SK-N-MC (cell line): ENCODE measurements at regions not wholly inside any gene's neighbourhood (a gene's known extent, or its start where the extent isn't known, plus 50 kb on each side); places are given as distances from the start of the nearest gene placed in this dataset.
"Not testable (repeated sequence)": the region's sequence is repeated elsewhere in the genome, so short reads cannot be mapped to it uniquely, and the experiment has no call there.

ENCODE experiments used
- DNase-seq: peaks from one replicate; pipeline ENCODE4 v3.0.0-alpha.2; 2011; ENCODE audit warnings: low read depth, low spot score
- H3K27ac ChIP-seq: fragments of 200-600 bp; sonication (generic); 2 replicates; pipeline ENCODE4 v1.5.1; 2016; ENCODE audit warnings: mixed run types
- H3K36me3 ChIP-seq: fragments of 200-600 bp; sonication (generic); 2 replicates; pipeline ENCODE4 v1.6.1; 2017; ENCODE audit warnings: antibody characterized with exemption, low read length, mixed read lengths; ENCODE audit not compliant: insufficient read depth
- H3K4me3 ChIP-seq: fragments of 200-600 bp; sonication (generic); 2 replicates; pipeline ENCODE4 v1.5.1; 2016
- H3K9ac ChIP-seq: fragments of 200-600 bp; sonication (generic); 2 replicates; pipeline ENCODE4 v1.8.0; 2017; ENCODE audit warnings: mixed run types, mixed read lengths; ENCODE audit not compliant: insufficient read length
- H3K9me3 ChIP-seq: fragments of 200-600 bp; sonication (generic); 2 replicates; pipeline ENCODE4 v1.6.1; 2017; ENCODE audit warnings: low read depth, mild to moderate bottlenecking, antibody characterized with exemption, low read length, moderate library complexity, mixed read lengths
- EZH2 ChIP-seq: fragments of 200-600 bp; sonication (generic); IDR thresholded peaks from one replicate; pipeline ENCODE4 v1.6.1; 2017; ENCODE audit warnings: antibody characterized with exemption
- FOXP2 ChIP-seq: optimal IDR thresholded peaks from 2 replicates; pipeline ENCODE3; 2011; ENCODE audit warnings: mild to moderate bottlenecking, moderate library complexity; ENCODE audit not compliant: insufficient read depth; ENCODE audit errors: extremely low read length, control extremely low read depth
- POLR2AphosphoS5 ChIP-seq: IDR thresholded peaks from 2 replicates; pipeline ENCODE4 v1.6.1; 2012; ENCODE audit warnings: mild to moderate bottlenecking, low read depth, low read length, borderline replicate concordance

DNA sequence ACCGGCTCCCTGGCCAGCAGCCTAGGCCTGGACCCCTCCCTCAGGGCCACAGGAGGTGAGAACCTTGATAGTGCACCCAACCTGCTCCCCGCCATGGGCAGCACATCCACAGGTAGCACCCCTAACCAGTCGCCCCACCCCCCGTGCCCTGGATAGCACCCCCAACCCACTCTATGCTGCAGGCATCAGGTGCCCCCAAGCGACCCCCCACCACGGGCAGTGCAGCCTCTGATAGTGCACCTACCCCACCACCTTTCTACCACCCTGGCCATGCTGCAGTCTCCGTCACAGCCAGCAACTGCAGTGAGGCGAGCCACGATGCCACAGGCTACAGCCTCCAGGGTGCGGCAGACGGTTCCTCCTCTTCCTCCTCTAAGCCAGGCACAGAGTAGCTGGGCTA is 55.6 kb downstream of the SOWAHC start:
- Histone ChIP-seq H3K9me3 (no peaks in the 10 kb centered on the region), H3K9ac (no peak overlapping the region), H3K4me3 (no peak overlapping the region), H3K27ac (no peak overlapping the region), H3K36me3 (no peaks in the 10 kb centered on the region)
- TF ChIP-seq FOXP2 (no peak), POLR2AphosphoS5 (no peak)
- no peak for DNase-seq

GRCh38 chr2:109670556-109671411 is 56.6 kb downstream of the SOWAHC start:
- no peaks in the 10 kb centered on the region for H3K9me3 ChIP-seq
- H3K4me3 ChIP-seq: no peak overlapping the region
- no peak for TF ChIP-seq POLR2AphosphoS5
- TF ChIP-seq EZH2: no peak
- TF ChIP-seq FOXP2: no peak
- no peaks in the 10 kb centered on the region for H3K36me3 ChIP-seq
- no peak overlapping the region for H3K27ac ChIP-seq
- DNase-seq: no peak
- no peak overlapping the region for H3K9ac ChIP-seq

GRCh38 chr2:109674894-109675534 is 60.9 kb downstream of the SOWAHC start:
- Histone ChIP-seq H3K36me3 (no peaks in the 10 kb centered on the region), H3K9ac (no peak overlapping the region)
- DNase-seq: no peak

DNA sequence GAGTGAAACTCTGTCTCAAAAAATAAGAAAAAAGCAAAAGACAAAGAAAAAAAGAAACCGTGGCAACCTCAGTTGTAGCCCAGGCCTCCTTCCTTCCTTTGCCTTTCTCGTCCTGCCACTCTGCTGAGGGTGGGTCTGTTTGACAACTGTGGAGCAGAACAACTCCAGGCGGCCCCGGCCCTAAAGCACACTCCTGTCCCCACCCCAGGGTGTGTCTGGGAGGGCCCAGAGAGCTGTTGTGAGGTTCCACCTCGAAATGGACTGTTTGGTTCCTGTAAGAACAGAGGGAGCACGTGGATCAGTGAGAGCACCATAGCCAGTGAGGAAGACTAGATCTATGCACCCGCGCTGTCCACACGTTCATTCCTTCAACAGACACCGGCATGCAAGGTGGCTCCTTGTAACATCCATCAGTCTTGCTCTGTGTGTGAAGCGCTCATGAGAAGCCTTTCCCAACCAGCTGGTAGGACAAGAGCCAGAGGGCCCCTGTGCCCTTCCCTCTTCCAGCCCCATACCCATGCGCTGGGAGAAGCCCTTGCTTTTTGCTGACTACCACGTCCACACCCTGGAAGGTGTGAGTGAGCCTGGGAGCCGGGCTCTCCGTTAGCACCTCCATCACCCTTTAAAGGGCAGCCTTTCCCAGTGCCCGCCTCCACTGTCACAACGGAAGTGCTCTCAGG is 61.6 kb downstream of the SOWAHC start:
- Histone ChIP-seq H3K36me3 (no peaks in the 10 kb centered on the region), H3K27ac (no peak overlapping the region), H3K9ac (no peak overlapping the region), H3K9me3 (no peaks in the 10 kb centered on the region), H3K4me3 (no peak overlapping the region)
- no peak for TF ChIP-seq EZH2
- no peak for TF ChIP-seq POLR2AphosphoS5
- no peak for DNase-seq

More at GRCh38 chr2:109674894-109675534, 60.9 kb downstream of the SOWAHC start:
- H3K27ac ChIP-seq: no peak overlapping the region
- no peak overlapping the region for H3K4me3 ChIP-seq
- TF ChIP-seq POLR2AphosphoS5: no peak
- no peak for TF ChIP-seq EZH2
- TF ChIP-seq FOXP2: no peak
- no peaks in the 10 kb centered on the region for H3K9me3 ChIP-seq

DNA sequence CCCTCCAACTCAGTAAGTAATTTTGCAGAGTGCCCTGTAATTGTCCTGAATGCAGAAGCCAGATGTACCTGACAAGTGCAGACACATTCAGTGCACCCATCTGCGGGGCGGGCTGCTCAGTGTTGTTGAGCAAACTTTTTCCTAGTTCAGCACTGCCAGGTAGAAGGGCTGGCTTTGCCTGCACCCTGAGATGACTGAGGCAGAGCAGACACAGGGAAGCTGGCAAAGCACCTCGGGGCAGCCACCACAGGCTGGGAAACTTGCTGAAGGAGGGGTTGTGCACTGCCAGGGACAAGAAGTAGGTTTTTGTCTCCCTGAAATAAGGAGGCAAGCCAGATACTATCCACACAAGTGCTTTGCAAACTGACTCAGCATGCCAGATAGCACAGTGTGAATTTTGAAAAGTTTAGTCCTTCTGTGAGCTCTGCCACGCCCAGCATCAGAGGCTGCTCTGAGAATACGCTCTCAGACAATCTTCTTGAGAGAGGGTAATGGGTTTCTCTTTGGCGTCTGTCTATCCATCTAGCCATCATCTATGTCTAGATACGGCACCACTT is 62.3 kb downstream of the SOWAHC start:
- DNase-seq: no peak
- no peaks in the 10 kb centered on the region for H3K9me3 ChIP-seq
- no peaks in the 10 kb centered on the region for H3K36me3 ChIP-seq
- TF ChIP-seq POLR2AphosphoS5 (no peak), EZH2 (no peak), FOXP2 (no peak)
- H3K9ac ChIP-seq: no peak overlapping the region
- H3K27ac ChIP-seq: no peak overlapping the region
- no peak overlapping the region for H3K4me3 ChIP-seq

- not testable (repeated sequence) for H3K9me3 ChIP-seq, H3K27ac ChIP-seq, H3K9ac ChIP-seq, H3K4me3 ChIP-seq, H3K36me3 ChIP-seq, DNase-seq
These were observed 63.1 kb downstream of the SOWAHC start for GRCh38 chr2:109677121-109677731.

- no peak overlapping the region for H3K4me3 ChIP-seq
- H3K27ac ChIP-seq: no peak overlapping the region
- no peaks in the 10 kb centered on the region for H3K9me3 ChIP-seq
- no peaks in the 10 kb centered on the region for H3K36me3 ChIP-seq
- TF ChIP-seq POLR2AphosphoS5: no peak
- TF ChIP-seq EZH2: no peak
- no peak for TF ChIP-seq FOXP2
- H3K9ac ChIP-seq: no peak overlapping the region
- no peak for DNase-seq
These were observed 63.8 kb downstream of the SOWAHC start for GRCh38 chr2:109677835-109678580.

GRCh38 chr2:109678724-109679201 is 64.6 kb downstream of the SOWAHC start:
- not testable (repeated sequence) for DNase-seq, H3K4me3 ChIP-seq, H3K9me3 ChIP-seq, H3K27ac ChIP-seq, H3K36me3 ChIP-seq, H3K9ac ChIP-seq
